Spleen (tissue), 11 donors: ENCODE measurements at regions not wholly inside any gene's neighbourhood (a gene's known extent, or its start where the extent isn't known, plus 50 kb on each side); places are given as distances from the start of the nearest gene placed in this dataset.

Source experiments
- DNase-seq: peaks from one replicate; pipeline ENCODE4 v3.0.0-alpha.2; 2020
- H3K27ac ChIP-seq, 8 donors: fragments of 200-600 bp; sonication (generic) in 7 of 8; 1 replicate in 4 of 8; 2 replicates in 4 of 8; pipeline versions ENCODE4 v1.5.0 to v1.8.0; 2016 to 2021; ENCODE audit warnings: inconsistent platforms in 4 of 8, mild to moderate bottlenecking in 4 of 8, moderate library complexity in 1 of 8
- H3K27me3 ChIP-seq, 7 donors: fragments of 200-600 bp; sonication (generic) in 6 of 7; replicated peaks in 1 of 7; 1 replicate in 4 of 7; 2 replicates in 3 of 7; pipeline versions ENCODE4 v1.5.0 to v1.8.0; 2016 to 2021; ENCODE audit warnings: inconsistent platforms in 3 of 7, mild to moderate bottlenecking in 1 of 7
- H3K36me3 ChIP-seq, 6 donors: fragments of 200-600 bp; sonication (generic) in 5 of 6; 1 replicate in 4 of 6; 2 replicates in 2 of 6; pipeline versions ENCODE4 v1.5.0 to v1.8.0; 2016 to 2021; ENCODE audit warnings: inconsistent platforms in 2 of 6
- H3K4me1 ChIP-seq, 6 donors: fragments of 200-600 bp; sonication (generic) in 5 of 6; 1 replicate in 3 of 6; 2 replicates in 3 of 6; pipeline versions ENCODE4 v1.5.0 to v1.8.0; 2016 to 2021; ENCODE audit warnings: inconsistent platforms in 3 of 6
- H3K4me3 ChIP-seq, 8 donors: fragments of 200-600 bp; sonication (generic) in 7 of 8; 1 replicate in 4 of 8; 2 replicates in 4 of 8; pipeline versions ENCODE4 v1.5.0 to v1.8.0; 2016 to 2021; ENCODE audit warnings: inconsistent platforms in 4 of 8, mild to moderate bottlenecking in 4 of 8, moderate library complexity in 2 of 8
- H3K9me3 ChIP-seq, 8 donors: fragments of 200-600 bp; sonication (generic) in 7 of 8; 1 replicate in 4 of 8; 2 replicates in 4 of 8; pipeline versions ENCODE4 v1.5.0 to v1.8.0; 2016 to 2021; ENCODE audit warnings: inconsistent platforms in 4 of 8
- POLR2A ChIP-seq, 3 donors: fragments of 450-650 bp; IDR thresholded peaks; one replicate each; pipeline ENCODE4 v1.5.1; 2017; ENCODE audit warnings: antibody characterized with exemption in 3 of 3, mild to moderate bottlenecking in 1 of 3
- POLR2AphosphoS5 ChIP-seq, 3 donors: sonication (generic); formaldehyde crosslinking; IDR thresholded peaks; one replicate each; pipeline ENCODE4 v1.5.1; 2017; ENCODE audit warnings: antibody characterized with exemption in 3 of 3
- WGBS, 5 donors: extraction: QIAGEN DNeasy Blood & Tissue Kit in 3 of 5; methylation state at CpG; one replicate each; pipeline versions ENCODE4 v1.1.5 to v1.1.7; 2013 to 2018; 5-methylcytosine and 5-hydroxymethylcytosine counted together
- intact Hi-C: fragments of 100-400 bp; cut with DNase I; formaldehyde crosslinking; loops from one replicate; pipeline ENCODE4 v1.15.0; 2023; ENCODE audit warnings: low total_unique reads
- TF ChIP-seq, protein P1 (sequence below), 11 experiments: fragments of 200-600 bp in 7 of 11; fragments of 450-650 bp in 4 of 11; sonication (generic) in 4 of 11; IDR thresholded peaks in 8 of 11; conservative IDR thresholded peaks in 3 of 11; 1 replicate in 7 of 11; 2 replicates in 4 of 11; pipeline versions ENCODE4 v1.4.0 to v1.8.0; 2016 to 2021; ENCODE audit warnings: antibody characterized with exemption in 11 of 11, inconsistent platforms in 4 of 11, mild to moderate bottlenecking in 1 of 11
- donor health status: healthy with polysubstance abuse.
- donor health status: DM: no; HTN: no; CAD: no; lungs with moderate emphysema.
- donor health status: DM: no; HTN: no; CAD: no.
- donor health status: Bipolar disorder and iron deficiency.
- donor health status: healthy.
- donor health status: DM: no; HTN: no; CAD: no.
- donor health status: DM: yes; HTN: yes; CAD: no.

DNA sequence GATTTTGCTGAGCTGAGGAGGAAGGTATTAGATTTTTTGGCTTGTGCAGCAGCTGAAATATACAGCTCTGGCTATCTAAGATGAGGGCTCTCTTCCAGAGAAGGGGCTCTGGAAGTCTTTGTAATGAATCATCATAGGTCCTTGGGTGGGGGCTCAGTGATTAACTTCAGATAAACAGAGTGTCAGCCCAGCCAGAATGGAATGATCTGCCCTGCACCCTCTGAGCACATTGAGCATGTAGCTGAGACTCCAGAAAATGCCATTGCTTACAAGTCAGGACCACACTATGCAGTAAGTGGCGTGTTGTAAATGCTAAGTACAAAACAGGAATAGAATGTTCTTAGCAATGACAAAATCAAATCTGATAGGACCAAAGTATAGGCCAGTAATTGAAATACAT, 836.0 kb downstream of the PDHA2 start:
- H3K27me3 ChIP-seq: no peaks in the 10 kb centered on the region
- WGBS, 5 donors: 66 to 92% (median 72%) methylated on average over 1 of the region's 1 CpG
- H3K4me1 ChIP-seq: no peaks in the 10 kb centered on the region
- H3K4me3 ChIP-seq: no peak overlapping the region
- DNase-seq: no peak
- H3K36me3 ChIP-seq: no peaks in the 10 kb centered on the region
- intact Hi-C loops: no loop called here
- TF ChIP-seq POLR2A (IDR thresholded peaks at IDR 0.05) (no peak), POLR2AphosphoS5 (IDR thresholded peaks at IDR 0.05) (no peak)
- TF ChIP-seq, protein P1, sequence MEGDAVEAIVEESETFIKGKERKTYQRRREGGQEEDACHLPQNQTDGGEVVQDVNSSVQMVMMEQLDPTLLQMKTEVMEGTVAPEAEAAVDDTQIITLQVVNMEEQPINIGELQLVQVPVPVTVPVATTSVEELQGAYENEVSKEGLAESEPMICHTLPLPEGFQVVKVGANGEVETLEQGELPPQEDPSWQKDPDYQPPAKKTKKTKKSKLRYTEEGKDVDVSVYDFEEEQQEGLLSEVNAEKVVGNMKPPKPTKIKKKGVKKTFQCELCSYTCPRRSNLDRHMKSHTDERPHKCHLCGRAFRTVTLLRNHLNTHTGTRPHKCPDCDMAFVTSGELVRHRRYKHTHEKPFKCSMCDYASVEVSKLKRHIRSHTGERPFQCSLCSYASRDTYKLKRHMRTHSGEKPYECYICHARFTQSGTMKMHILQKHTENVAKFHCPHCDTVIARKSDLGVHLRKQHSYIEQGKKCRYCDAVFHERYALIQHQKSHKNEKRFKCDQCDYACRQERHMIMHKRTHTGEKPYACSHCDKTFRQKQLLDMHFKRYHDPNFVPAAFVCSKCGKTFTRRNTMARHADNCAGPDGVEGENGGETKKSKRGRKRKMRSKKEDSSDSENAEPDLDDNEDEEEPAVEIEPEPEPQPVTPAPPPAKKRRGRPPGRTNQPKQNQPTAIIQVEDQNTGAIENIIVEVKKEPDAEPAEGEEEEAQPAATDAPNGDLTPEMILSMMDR (IDR thresholded peaks at IDR 0.05 in 8 of 11, conservative IDR thresholded peaks at IDR 0.05 in 3 of 11): no peak
- no peak overlapping the region for H3K27ac ChIP-seq
- no peaks in the 10 kb centered on the region for H3K9me3 ChIP-seq

DNA sequence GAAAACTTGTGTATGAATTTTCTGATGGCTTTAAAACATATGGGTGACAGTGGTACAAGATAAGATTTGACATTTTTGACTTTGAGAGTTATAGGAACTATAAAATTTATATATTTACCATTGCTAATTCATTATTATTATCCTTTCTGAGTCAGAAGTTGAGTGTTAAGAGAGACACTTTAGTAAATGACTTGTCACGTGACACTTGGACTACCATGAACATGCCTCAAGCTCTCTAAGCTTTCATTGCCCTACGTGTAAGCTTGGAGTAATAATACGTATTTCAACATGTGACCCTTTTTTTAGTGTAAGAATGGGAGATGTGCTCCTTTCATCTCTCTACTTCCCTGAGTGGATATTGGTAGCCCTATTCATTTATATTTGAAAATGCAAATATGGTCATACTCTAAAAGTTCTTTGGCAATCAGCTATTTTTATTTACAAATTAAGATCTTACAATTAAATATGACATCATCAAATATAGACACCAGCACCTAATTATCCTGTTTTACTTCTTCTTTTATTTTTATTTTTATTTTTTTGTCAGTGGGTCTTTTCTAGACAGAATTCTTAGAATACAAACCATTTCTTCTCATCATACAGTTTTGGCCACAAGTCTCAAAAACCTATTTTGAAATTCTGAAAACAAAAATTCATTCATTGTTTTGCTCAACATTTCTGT, 837.0 kb downstream of the PDHA2 start:
- TF ChIP-seq, protein P1 (IDR thresholded peaks at IDR 0.05 in 8 of 11, conservative IDR thresholded peaks at IDR 0.05 in 3 of 11): no peak
- no peak for TF ChIP-seq POLR2A (IDR thresholded peaks at IDR 0.05)
- Histone ChIP-seq H3K36me3 (no peaks in the 10 kb centered on the region), H3K4me1 (no peaks in the 10 kb centered on the region), H3K4me3 (no peak overlapping the region), H3K27ac (no peak overlapping the region), H3K9me3 (no peaks in the 10 kb centered on the region), H3K27me3 (no peaks in the 10 kb centered on the region)
- intact Hi-C loops: no loop called here
- WGBS, 5 donors: 75 to 86% (median 85%) methylated on average over 3 of the region's 3 CpGs
- no peak for DNase-seq

DNA sequence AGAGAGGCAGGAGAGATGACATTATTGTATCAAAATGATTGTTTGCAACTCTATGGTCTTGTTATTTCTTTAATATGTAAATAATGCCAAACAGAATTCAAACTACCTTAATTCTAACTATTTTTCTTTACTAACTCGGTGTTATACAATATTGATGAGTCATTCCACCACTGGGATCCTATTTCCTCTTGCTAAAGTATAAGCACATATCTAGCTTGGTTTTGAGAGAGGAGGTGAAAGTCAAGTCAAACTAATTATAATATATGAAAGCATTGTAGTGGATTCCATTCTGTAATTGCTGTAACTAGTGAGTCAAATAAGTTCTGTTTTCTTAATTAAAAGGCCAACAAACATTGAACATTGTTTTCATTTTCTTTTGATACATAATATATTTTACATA, 837.6 kb downstream of the PDHA2 start:
- Histone ChIP-seq H3K4me3 (no peak overlapping the region), H3K4me1 (no peaks in the 10 kb centered on the region), H3K9me3 (no peaks in the 10 kb centered on the region), H3K27me3 (no peaks in the 10 kb centered on the region), H3K27ac (no peak overlapping the region), H3K36me3 (no peaks in the 10 kb centered on the region)
- DNase-seq: no peak
- 6 to 24% (median 12%) methylated on average over 1 of the region's 1 CpG for WGBS, 5 donors
- TF ChIP-seq, protein P1 (IDR thresholded peaks at IDR 0.05 in 8 of 11, conservative IDR thresholded peaks at IDR 0.05 in 3 of 11): no peak
- TF ChIP-seq POLR2AphosphoS5 (IDR thresholded peaks at IDR 0.05) (no peak), POLR2A (IDR thresholded peaks at IDR 0.05) (no peak)
- intact Hi-C loops: no loop called here

DNA sequence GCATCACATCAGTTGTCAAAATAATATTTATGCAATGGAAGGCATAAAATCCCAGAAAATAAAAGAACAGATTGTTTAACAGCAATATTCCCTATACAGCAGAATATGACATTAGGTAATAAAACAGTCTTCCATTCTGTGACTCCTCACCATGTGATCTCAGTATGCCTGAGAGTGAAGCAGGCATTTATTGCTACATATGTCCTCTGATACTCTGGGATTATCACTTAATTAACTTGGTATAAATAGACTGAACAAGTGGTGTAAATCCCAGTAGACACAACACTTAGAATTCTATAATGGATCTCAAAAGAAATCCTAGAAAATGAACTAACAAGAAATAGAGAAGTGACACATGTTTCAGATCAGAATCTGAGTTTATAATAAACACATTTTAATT, 841.3 kb downstream of the PDHA2 start:
- intact Hi-C loops: no loop called here
- Histone ChIP-seq H3K4me1 (no peaks in the 10 kb centered on the region), H3K9me3 (no peaks in the 10 kb centered on the region), H3K27me3 (no peaks in the 10 kb centered on the region), H3K4me3 (no peak overlapping the region), H3K36me3 (no peaks in the 10 kb centered on the region), H3K27ac (no peak overlapping the region)
- TF ChIP-seq, protein P1 (IDR thresholded peaks at IDR 0.05 in 8 of 11, conservative IDR thresholded peaks at IDR 0.05 in 3 of 11): no peak
- TF ChIP-seq POLR2AphosphoS5 (IDR thresholded peaks at IDR 0.05): no peak
- TF ChIP-seq POLR2A (IDR thresholded peaks at IDR 0.05): no peak
- DNase-seq: no peak
